BLaER1 (cell line): ENCODE measurements at regions not wholly inside any gene's neighbourhood (a gene's known extent, or its start where the extent isn't known, plus 50 kb on each side); places are given as distances from the start of the nearest gene placed in this dataset.

Experiments used
- H3K27ac ChIP-seq: shearing (Covaris generic); formaldehyde crosslinking; 2 replicates; pipeline ENCODE4 v1.8.1; 2022
- H3K27me3 ChIP-seq: shearing (Covaris generic); formaldehyde crosslinking; 2 replicates; pipeline ENCODE4 v1.8.1; 2022
- H3K36me3 ChIP-seq: shearing (Covaris generic); formaldehyde crosslinking; 2 replicates; pipeline ENCODE4 v1.8.1; 2022
- H3K4me1 ChIP-seq: shearing (Covaris generic); formaldehyde crosslinking; 2 replicates; pipeline ENCODE4 v1.8.1; 2022
- H3K4me2 ChIP-seq: shearing (Covaris generic); formaldehyde crosslinking; 2 replicates; pipeline ENCODE4 v1.8.1; 2022
- H3K4me3 ChIP-seq: shearing (Covaris generic); formaldehyde crosslinking; 2 replicates; pipeline ENCODE4 v1.8.1; 2022
- H3K9ac ChIP-seq: shearing (Covaris generic); formaldehyde crosslinking; 2 replicates; pipeline ENCODE4 v1.8.1; 2022
- H3K9me3 ChIP-seq: shearing (Covaris generic); formaldehyde crosslinking; 2 replicates; pipeline ENCODE4 v1.8.1; 2022
- H4K20me1 ChIP-seq: shearing (Covaris generic); formaldehyde crosslinking; 2 replicates; pipeline ENCODE4 v1.8.1; 2022
- Cebpa-rat ChIP-seq: shearing (Covaris generic); IDR thresholded peaks from 2 replicates; pipeline ENCODE4 v1.8.1; 2022

DNA sequence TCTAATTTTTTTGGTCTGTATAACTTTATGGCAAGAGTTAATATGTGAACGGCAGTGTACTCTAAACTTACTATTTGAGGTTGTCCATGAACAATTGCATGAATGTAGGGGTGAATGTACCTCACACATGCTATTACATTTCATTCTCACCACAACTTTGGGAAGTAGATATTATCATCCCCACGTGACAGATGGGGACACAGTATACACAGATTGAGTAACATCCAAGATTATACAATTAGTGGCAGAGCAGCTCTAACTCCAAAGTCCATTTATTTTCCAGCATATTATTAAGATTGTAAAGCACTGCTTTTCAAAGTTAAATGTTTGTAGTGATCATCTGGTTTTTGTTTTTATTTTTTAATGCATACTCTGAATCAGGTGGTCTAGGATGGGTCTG, 622.1 kb upstream of the ZEB2 start:
- no peak overlapping the region for H3K4me3 ChIP-seq
- H3K27me3 ChIP-seq, result no peaks in the 10 kb centered on the region
- no peak overlapping the region for H3K9ac ChIP-seq
- no peak overlapping the region for H3K27ac ChIP-seq
- TF ChIP-seq Cebpa-rat, result no peak
- H4K20me1 ChIP-seq, result no peaks in the 10 kb centered on the region
- H3K4me1 ChIP-seq, result no peaks in the 10 kb centered on the region
- no peaks in the 10 kb centered on the region; the same call in 1 of the 2 replicates for H3K9me3 ChIP-seq
- H3K4me2 ChIP-seq, result no peak overlapping the region
- no peaks in the 10 kb centered on the region for H3K36me3 ChIP-seq

DNA sequence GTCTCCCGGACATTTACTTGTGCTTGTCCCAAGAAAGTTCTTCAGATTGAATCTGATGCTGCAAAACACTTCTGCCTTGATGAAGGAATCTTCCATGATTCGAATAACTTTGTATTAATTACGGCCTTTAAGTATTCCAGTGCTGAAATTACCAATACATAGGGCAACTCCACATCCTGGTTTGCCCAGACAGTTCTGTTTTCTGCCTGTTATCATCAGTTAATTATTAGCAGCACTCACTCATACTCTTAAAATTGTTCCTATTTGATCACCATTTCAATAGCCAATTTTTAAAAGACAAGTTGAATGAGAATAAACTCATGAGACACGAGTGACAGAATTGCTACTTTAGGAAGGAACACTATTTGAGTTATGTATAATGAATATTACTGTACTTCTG, 620.7 kb upstream of the ZEB2 start:
- no peaks in the 10 kb centered on the region for H3K4me1 ChIP-seq
- no peak overlapping the region for H3K4me2 ChIP-seq
- H3K9ac ChIP-seq, result no peak overlapping the region
- no peaks in the 10 kb centered on the region; the same call in 1 of the 2 replicates for H3K9me3 ChIP-seq
- no peaks in the 10 kb centered on the region for H3K27me3 ChIP-seq
- no peak for TF ChIP-seq Cebpa-rat
- H3K4me3 ChIP-seq, result no peak overlapping the region
- H3K36me3 ChIP-seq, result no peaks in the 10 kb centered on the region
- H4K20me1 ChIP-seq, result no peaks in the 10 kb centered on the region
- H3K27ac ChIP-seq, result no peak overlapping the region

DNA sequence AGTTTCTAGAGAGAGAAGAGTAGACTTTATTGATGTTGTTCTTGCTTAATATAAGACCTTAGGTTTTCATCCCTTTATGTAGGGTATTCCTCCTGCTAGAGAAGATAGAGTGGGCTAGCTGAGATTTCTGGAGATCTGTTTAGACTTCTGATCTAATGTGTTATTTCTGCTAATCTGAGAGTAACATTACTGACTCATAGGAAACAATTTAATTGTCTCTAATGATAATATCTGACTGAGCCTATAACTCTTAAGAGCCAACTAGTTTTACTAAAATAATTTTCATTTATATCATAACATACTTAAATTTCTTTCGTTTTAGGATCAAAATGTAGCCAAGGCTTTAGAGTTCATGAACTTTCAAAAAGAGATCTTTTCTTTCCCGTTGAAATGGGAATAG, 618.7 kb upstream of the ZEB2 start:
- no peak for TF ChIP-seq Cebpa-rat
- H3K4me2 ChIP-seq, result no peak overlapping the region
- no peaks in the 10 kb centered on the region for H3K27me3 ChIP-seq
- no peak overlapping the region for H3K27ac ChIP-seq
- H3K9ac ChIP-seq, result no peak overlapping the region
- no peaks in the 10 kb centered on the region for H3K36me3 ChIP-seq
- no peak overlapping the region for H3K4me3 ChIP-seq
- H3K9me3 ChIP-seq, result no peaks in the 10 kb centered on the region; the same call in 1 of the 2 replicates
- no peaks in the 10 kb centered on the region for H3K4me1 ChIP-seq
- H4K20me1 ChIP-seq, result no peaks in the 10 kb centered on the region

DNA sequence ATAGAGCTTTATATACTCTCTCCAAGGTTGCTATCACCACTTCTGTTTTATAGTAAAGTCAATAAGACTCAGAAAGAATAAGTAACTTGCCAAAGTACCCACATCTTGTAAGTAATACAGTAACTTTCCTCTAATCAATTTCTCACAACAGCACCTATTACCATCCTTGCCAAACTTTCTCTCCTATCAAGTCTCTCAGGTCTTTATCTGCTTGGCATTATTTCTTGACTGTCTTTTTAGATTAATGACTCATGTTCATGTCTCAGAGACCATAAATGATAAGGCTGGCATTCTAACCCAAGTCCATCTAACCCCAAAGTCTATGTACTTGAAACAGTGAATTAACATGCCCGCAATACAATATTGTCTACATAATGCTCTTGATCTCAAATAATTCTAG, 618.0 kb upstream of the ZEB2 start:
- Histone ChIP-seq H3K36me3 (no peaks in the 10 kb centered on the region), H3K4me3 (no peak overlapping the region), H3K27ac (no peak overlapping the region), H3K4me1 (no peaks in the 10 kb centered on the region), H3K27me3 (no peaks in the 10 kb centered on the region), H4K20me1 (no peaks in the 10 kb centered on the region), H3K9me3 (no peaks in the 10 kb centered on the region; the same call in 1 of the 2 replicates), H3K9ac (no peak overlapping the region), H3K4me2 (no peak overlapping the region)
- no peak for TF ChIP-seq Cebpa-rat

DNA sequence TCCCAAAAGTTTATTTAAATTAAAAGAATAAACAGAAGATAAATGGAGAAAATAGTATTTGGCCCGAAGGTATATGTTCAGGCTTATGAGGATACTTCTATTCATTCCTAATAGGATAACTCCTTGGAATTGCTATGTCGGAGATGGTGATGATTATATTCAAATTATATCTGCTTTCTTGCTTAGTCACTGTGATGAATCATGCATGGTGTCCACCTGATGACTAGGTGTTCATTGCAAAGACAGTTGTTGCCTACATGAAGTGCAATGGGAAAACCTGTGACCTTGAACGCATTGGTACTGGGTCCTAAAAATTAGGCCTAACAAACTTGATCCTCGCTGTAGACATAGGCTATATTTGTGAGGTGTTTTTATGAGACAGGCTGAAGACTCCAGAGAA, 617.3 kb upstream of the ZEB2 start:
- Histone ChIP-seq H3K27ac (no peak overlapping the region), H3K27me3 (no peaks in the 10 kb centered on the region), H3K36me3 (no peaks in the 10 kb centered on the region), H3K9ac (no peak overlapping the region), H3K4me1 (no peaks in the 10 kb centered on the region), H4K20me1 (no peaks in the 10 kb centered on the region), H3K4me2 (no peak overlapping the region), H3K4me3 (no peak overlapping the region), H3K9me3 (no peaks in the 10 kb centered on the region; the same call in 1 of the 2 replicates)
- TF ChIP-seq Cebpa-rat, result no peak

DNA sequence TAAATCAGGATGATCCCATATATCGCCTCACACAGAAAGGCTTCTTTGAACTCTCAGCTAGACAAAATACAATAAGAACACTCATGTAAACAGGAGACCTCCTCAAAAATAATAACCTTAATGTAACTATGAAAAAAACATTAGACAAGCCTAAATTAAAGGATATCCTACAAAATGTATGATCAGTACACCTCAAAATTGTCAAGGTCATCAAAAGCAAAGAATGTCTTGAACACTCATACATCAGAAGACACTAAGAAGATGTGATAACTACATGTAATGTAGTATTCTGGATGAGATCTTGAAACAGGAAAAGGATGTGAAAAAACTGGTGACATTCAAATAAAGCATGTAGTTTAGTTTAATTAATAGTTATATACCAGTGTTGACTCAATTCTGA, 616.8 kb upstream of the ZEB2 start:
- TF ChIP-seq Cebpa-rat, result no peak
- Histone ChIP-seq H3K9ac (no peak overlapping the region), H3K9me3 (no peaks in the 10 kb centered on the region; the same call in 1 of the 2 replicates), H3K4me3 (no peak overlapping the region), H3K4me1 (no peaks in the 10 kb centered on the region), H3K36me3 (no peaks in the 10 kb centered on the region), H3K4me2 (no peak overlapping the region), H4K20me1 (no peaks in the 10 kb centered on the region), H3K27ac (no peak overlapping the region), H3K27me3 (no peaks in the 10 kb centered on the region)

DNA sequence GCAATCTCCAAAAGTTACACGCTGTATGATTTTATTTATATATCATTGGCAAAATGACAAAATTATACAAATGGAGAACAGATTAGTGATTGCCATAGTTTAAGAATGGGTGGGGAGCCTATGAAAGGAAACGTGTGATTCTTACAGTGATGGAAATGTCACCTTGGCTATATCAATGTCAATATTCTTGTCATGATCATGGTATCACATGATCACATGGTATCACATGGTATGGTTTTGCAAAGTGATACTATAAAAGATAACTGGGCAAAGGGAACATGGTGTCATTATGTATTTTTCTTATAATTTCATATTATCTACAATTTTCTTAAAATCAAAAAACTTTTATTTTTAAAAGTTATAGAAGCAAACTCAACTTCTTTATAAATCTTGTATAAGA, 606.2 kb upstream of the ZEB2 start:
- H4K20me1 ChIP-seq, result no peaks in the 10 kb centered on the region
- H3K4me1 ChIP-seq, result no peaks in the 10 kb centered on the region
- no peaks in the 10 kb centered on the region for H3K27me3 ChIP-seq
- H3K36me3 ChIP-seq, result no peaks in the 10 kb centered on the region
- no peaks in the 10 kb centered on the region for H3K9me3 ChIP-seq
- no peak overlapping the region for H3K4me2 ChIP-seq
- H3K4me3 ChIP-seq, result no peak overlapping the region
- H3K27ac ChIP-seq, result no peak overlapping the region
- H3K9ac ChIP-seq, result no peak overlapping the region
- TF ChIP-seq Cebpa-rat, result no peak

DNA sequence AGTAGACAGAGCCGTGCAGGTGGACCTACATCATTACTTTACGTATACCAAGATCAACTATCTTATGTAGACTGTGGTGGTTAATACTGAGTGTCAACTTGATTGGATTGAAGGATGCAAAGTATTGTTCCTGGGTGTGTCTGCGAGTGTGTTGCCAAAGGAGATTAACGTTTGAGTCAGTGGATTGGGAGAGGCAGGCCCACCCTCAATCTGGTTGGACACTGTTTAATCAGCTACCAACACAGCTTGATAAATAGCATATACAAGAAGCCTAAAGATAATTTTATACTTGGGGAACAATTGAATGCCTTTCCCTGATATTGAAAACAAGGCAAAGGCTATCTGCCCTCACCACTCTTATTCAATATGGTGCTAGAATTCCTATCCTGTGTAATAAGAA, 604.2 kb upstream of the ZEB2 start:
- no peak for TF ChIP-seq Cebpa-rat
- Histone ChIP-seq H3K27ac (no peak overlapping the region), H3K4me1 (no peaks in the 10 kb centered on the region), H3K9me3 (no peaks in the 10 kb centered on the region), H3K4me3 (no peak overlapping the region), H4K20me1 (no peaks in the 10 kb centered on the region), H3K27me3 (no peaks in the 10 kb centered on the region), H3K9ac (no peak overlapping the region), H3K4me2 (no peak overlapping the region), H3K36me3 (no peaks in the 10 kb centered on the region)

DNA sequence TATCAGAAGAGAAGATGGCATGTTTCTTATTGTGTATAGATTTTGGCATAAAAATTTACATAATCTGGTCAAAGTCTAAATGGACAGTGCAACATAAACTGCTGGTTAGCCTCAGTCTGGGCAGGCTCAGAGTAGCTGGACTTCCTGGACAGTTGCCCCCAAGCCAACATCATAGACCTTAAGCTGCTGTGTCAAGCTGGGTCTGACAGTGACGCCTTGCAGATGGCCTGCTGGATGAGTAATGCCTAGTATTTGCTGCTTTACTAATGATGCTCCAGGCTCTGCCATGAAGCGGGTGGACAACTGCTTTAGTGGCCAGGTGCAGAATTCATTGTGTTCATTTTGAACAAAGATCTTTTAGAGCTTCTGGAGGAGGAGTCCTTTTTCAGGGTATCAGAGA, 603.7 kb upstream of the ZEB2 start:
- Histone ChIP-seq H3K27me3 (no peaks in the 10 kb centered on the region), H3K4me3 (no peak overlapping the region), H3K9ac (no peak overlapping the region), H3K9me3 (no peaks in the 10 kb centered on the region), H3K4me1 (no peaks in the 10 kb centered on the region), H3K27ac (no peak overlapping the region), H3K4me2 (no peak overlapping the region), H4K20me1 (no peaks in the 10 kb centered on the region), H3K36me3 (no peaks in the 10 kb centered on the region)
- TF ChIP-seq Cebpa-rat, result no peak

DNA sequence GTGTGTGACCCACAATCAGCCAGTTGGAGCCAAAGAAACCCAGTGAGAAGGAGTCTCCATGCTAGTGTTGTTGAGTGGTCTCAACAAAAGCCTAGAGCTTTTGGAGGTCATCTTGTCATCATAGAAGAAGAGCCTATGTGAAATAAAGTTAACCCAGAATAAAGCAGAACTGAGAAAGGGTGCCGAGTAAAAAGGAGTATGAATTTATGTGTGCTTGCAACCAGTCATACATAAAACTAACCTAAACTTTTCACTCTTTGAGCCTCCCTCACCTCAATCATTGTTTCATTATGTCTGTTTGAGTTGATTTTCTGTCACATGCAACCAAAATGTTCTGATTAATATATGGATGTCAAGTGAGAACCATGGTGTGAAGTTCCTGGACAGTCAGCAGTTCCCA, 599.3 kb upstream of the ZEB2 start:
- H3K4me2 ChIP-seq, result no peak overlapping the region
- H3K9me3 ChIP-seq, result no peaks in the 10 kb centered on the region
- no peak overlapping the region for H3K4me3 ChIP-seq
- no peaks in the 10 kb centered on the region for H3K4me1 ChIP-seq
- no peaks in the 10 kb centered on the region for H3K27me3 ChIP-seq
- TF ChIP-seq Cebpa-rat, result no peak
- H3K27ac ChIP-seq, result no peak overlapping the region
- no peaks in the 10 kb centered on the region for H4K20me1 ChIP-seq
- no peak overlapping the region for H3K9ac ChIP-seq
- no peaks in the 10 kb centered on the region for H3K36me3 ChIP-seq
